Naive thymus-derived CD8-positive, alpha-beta T cell (primary cell): ENCODE measurements at regions not wholly inside any gene's neighbourhood (a gene's known extent, or its start where the extent isn't known, plus 50 kb on each side); places are given as distances from the start of the nearest gene placed in this dataset.

Source experiments
- ATAC-seq, 2 donors: fragments of 150-1000 bp; cut with Tn5 transposase in 1 of 2; sonication (Bioruptor Pico), chemical (Tn5 transposase) in 1 of 2; 1 replicate in 1 of 2; 2 replicates in 1 of 2; pipeline ENCODE4 v1.10.0; 2021; ENCODE audit warnings: mild to moderate bottlenecking in 2 of 2, moderate library complexity in 2 of 2
- POLR2A ChIA-PET: fragments of 350-600 bp; sonication (Branson Sonifier 250); formaldehyde crosslinking; loops from one replicate; lab custom pipeline; 2021; ENCODE audit warnings: antibody characterized with exemption; lab: Charles Lee
- DNase-seq, 10 donors: peaks; one replicate each; pipeline versions ENCODE4 v3.0.0 to v3.0.0-alpha.2; 2020 to 2022
- H3K27ac Mint-ChIP-seq, 10 donors: one replicate each; pipeline ENCODE4 v1.8.0; 2020 to 2022; ENCODE audit warnings: mild to moderate bottlenecking in 10 of 10, mixed read lengths in 10 of 10, moderate library complexity in 4 of 10, inconsistent platforms in 1 of 10
- H3K27me3 Mint-ChIP-seq, 5 donors: one replicate each; pipeline ENCODE4 v1.8.0; 2021 to 2022; ENCODE audit warnings: mixed read lengths in 5 of 5
- H3K36me3 Mint-ChIP-seq, 3 donors: one replicate each; pipeline ENCODE4 v1.8.0; 2020 to 2022; ENCODE audit warnings: mixed read lengths in 3 of 3, mild to moderate bottlenecking in 2 of 3, inconsistent platforms in 1 of 3
- H3K4me1 Mint-ChIP-seq, 4 donors: one replicate each; pipeline ENCODE4 v1.8.0; 2021 to 2022; ENCODE audit warnings: mixed read lengths in 4 of 4
- H3K4me3 Mint-ChIP-seq, 10 donors: one replicate each; pipeline ENCODE4 v1.8.0; 2020 to 2022; ENCODE audit warnings: mild to moderate bottlenecking in 10 of 10, mixed read lengths in 10 of 10, moderate library complexity in 6 of 10, inconsistent platforms in 1 of 10
- H3K9me3 Mint-ChIP-seq, 9 donors: one replicate each; pipeline ENCODE4 v1.8.0; 2020 to 2022; ENCODE audit warnings: mixed read lengths in 9 of 9, mild to moderate bottlenecking in 3 of 9, inconsistent platforms in 1 of 9, moderate library complexity in 1 of 9

DNA sequence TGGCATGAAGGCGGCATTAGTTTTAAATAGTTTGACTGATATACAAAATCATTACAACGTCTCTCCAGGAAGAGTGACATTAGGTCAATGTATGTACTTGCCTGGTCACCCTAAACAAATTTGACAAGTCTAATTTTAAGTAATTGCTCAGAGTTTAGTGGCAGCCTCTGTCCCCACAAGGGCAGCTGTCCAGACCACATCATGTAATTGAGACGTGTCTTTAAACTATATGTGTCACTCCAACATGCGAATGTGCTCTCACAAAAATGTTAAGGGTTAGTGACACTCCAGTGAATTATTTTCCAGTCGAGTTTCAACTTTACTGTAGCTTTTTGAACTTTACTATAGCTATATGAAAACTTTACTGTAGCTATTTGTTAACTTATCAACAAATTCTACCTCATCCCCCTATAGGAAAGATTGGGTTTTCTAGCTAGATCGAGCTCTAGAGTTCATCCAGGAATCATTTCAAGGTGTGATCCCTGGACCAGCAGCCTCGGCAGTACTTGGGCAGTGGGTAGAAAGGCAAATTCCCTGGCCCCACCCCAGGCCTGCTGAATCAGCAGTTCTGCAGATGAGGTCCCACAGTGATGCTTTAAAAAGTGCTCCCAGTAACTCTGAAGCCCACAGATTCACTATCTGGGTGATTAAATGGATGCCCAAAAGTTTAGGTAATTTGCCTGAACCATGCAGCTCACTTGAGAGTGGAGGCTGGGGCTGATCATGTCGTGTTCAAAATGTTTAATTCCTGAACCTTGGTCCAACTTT is 66.4 kb upstream of the POU3F3 start:
- H3K27me3 Mint-ChIP-seq = peaks cover 0 to 15% (median 2%) of the 10 kb centered on the region in 5 donors
- H3K36me3 Mint-ChIP-seq = no peaks in the 10 kb centered on the region
- H3K4me3 Mint-ChIP-seq = no peak overlapping the region
- H3K4me1 Mint-ChIP-seq = no peaks in the 10 kb centered on the region
- ATAC-seq (no peak), DNase-seq (no peak)
- H3K9me3 Mint-ChIP-seq = peaks cover 0 to 3% (median 0%) of the 10 kb centered on the region in 9 donors
- POLR2A ChIA-PET = no interaction called here
- H3K27ac Mint-ChIP-seq = no peak overlapping the region

- H3K27me3 Mint-ChIP-seq = peaks cover 0 to 15% (median 3%) of the 10 kb centered on the region in 5 donors
- DNase-seq (no peak), ATAC-seq (no peak)
- H3K36me3 Mint-ChIP-seq = no peaks in the 10 kb centered on the region
- no peaks in the 10 kb centered on the region for H3K4me1 Mint-ChIP-seq
- H3K4me3 Mint-ChIP-seq = no peak overlapping the region
- peaks cover 0 to 3% (median 0%) of the 10 kb centered on the region in 9 donors for H3K9me3 Mint-ChIP-seq
- POLR2A ChIA-PET = no interaction called here
- H3K27ac Mint-ChIP-seq = no peak overlapping the region
These were observed 65.0 kb upstream of the POU3F3 start for GRCh38 chr2:104788742-104789455.

GRCh38 chr2:104790100-104790811 is 63.7 kb upstream of the POU3F3 start:
- POLR2A ChIA-PET = no interaction called here

DNA sequence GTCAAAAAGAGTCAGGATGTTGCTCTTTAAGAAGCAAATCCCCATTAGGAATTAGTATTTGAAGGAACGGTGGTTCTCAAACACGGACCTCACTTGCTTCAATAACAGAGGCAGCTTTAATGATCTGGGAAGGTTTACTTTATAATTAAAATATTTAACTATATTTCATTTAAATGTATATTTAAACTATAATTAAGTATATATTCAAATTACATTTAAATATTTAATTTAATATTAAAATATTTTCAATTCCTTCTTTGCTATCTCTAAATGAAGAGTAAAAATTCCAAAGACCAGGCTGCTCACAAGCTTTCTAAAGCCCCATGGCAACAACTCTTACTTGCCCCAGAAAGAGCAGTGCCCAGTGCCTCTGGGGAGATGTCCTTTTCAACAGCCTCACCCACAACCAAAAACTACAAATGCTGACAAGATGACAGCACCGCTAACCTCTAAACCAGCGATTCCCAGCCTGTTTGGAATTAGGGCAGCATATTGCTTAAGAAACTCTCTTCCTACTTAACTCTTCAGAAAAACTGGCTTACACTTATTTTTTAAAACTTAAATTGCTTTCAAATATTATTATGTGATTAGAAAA is 62.9 kb upstream of the POU3F3 start:
- DNase-seq = no peak
- Mint-ChIP-seq H3K27ac (no peak overlapping the region), H3K36me3 (no peaks in the 10 kb centered on the region), H3K4me1 (no peaks in the 10 kb centered on the region), H3K27me3 (peaks cover 3 to 24% (median 7%) of the 10 kb centered on the region in 5 donors), H3K4me3 (no peak overlapping the region), H3K9me3 (peaks cover 0 to 3% (median 0%) of the 10 kb centered on the region in 9 donors)
- ATAC-seq = no peak
- POLR2A ChIA-PET = no interaction called here

More at GRCh38 chr2:104790100-104790811, 63.7 kb upstream of the POU3F3 start:
- Mint-ChIP-seq H3K9me3 (peaks cover 0 to 3% (median 0%) of the 10 kb centered on the region in 9 donors), H3K4me3 (no peak overlapping the region), H3K4me1 (no peaks in the 10 kb centered on the region), H3K27ac (peak overlapping the region in 1 of 10 donors; percentile 62), H3K27me3 (peaks cover 2 to 17% (median 6%) of the 10 kb centered on the region in 5 donors), H3K36me3 (no peaks in the 10 kb centered on the region)
- DNase-seq = no peak
- no peak for ATAC-seq

- peaks cover 0 to 3% (median 0%) of the 10 kb centered on the region in 9 donors for H3K9me3 Mint-ChIP-seq
- no peaks in the 10 kb centered on the region for H3K4me1 Mint-ChIP-seq
- no peak overlapping the region for H3K4me3 Mint-ChIP-seq
- no peaks in the 10 kb centered on the region for H3K36me3 Mint-ChIP-seq
- POLR2A ChIA-PET = no interaction called here
- no peak overlapping the region for H3K27ac Mint-ChIP-seq
- ATAC-seq (no peak), DNase-seq (no peak)
- peaks cover 5 to 22% (median 5%) of the 10 kb centered on the region in 5 donors for H3K27me3 Mint-ChIP-seq
These were observed 59.9 kb upstream of the POU3F3 start for GRCh38 chr2:104793966-104794365.

DNA sequence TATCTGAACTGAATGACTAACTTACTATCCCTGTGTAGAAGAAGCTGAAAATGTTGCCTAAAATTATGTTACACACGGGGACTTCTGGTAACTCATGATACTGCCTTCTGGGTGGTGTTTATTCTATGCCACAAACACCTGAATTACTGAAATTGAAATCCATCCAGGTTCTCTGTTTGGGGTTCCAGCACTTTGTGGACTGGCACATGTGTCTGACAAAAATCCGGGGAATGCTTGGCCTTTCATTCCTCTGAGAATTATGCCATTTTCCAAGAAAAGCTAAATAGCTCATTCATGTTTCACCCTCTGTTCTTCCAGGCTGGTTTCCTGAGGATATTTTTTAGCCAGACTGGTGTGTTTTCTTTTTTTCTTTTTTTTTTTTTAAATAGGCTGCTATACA is 59.5 kb upstream of the POU3F3 start:
- Mint-ChIP-seq H3K4me3 (no peak overlapping the region), H3K9me3 (peaks cover 0 to 3% (median 0%) of the 10 kb centered on the region in 9 donors), H3K4me1 (no peaks in the 10 kb centered on the region), H3K27me3 (peaks cover 4 to 20% (median 7%) of the 10 kb centered on the region in 5 donors), H3K27ac (no peak overlapping the region), H3K36me3 (no peaks in the 10 kb centered on the region)
- ATAC-seq (no peak), DNase-seq (no peak)
- POLR2A ChIA-PET = no interaction called here
